MM.1S (cell line): ENCODE measurements at regions not wholly inside any gene's neighbourhood (a gene's known extent, or its start where the extent isn't known, plus 50 kb on each side); places are given as distances from the start of the nearest gene placed in this dataset.

Source experiments
- DNase-seq: peaks from one replicate; pipeline ENCODE4 v3.0.0-alpha.2; 2015
- H2AFZ ChIP-seq: fragments of 300-600 bp; sonication (generic); 2 replicates; pipeline ENCODE4 v1.6.0; 2016; ENCODE audit warnings: antibody characterized with exemption, low read length
- H3F3A ChIP-seq: fragments of 300-600 bp; sonication (generic); 2 replicates; pipeline ENCODE4 v1.6.1; 2016; ENCODE audit warnings: mild to moderate bottlenecking, antibody characterized with exemption, low read length, moderate library complexity, mixed read lengths; ENCODE audit not compliant: insufficient read depth
- H3K27ac ChIP-seq: fragments of 300-600 bp; sonication (generic); 2 replicates; pipeline ENCODE4 v1.5.1; 2016; ENCODE audit warnings: mild to moderate bottlenecking, low read length
- H3K27me3 ChIP-seq: fragments of 300-600 bp; sonication (generic); replicated peaks from 2 replicates; pipeline ENCODE4 v1.6.0; 2016; ENCODE audit warnings: low read length; ENCODE audit not compliant: insufficient read depth
- H3K36me3 ChIP-seq: fragments of 300-600 bp; sonication (generic); replicated peaks from 2 replicates; pipeline ENCODE4 v1.6.1; 2016; ENCODE audit warnings: mild to moderate bottlenecking, low read length, mixed read lengths; ENCODE audit not compliant: insufficient read depth
- H3K4me1 ChIP-seq: fragments of 300-600 bp; sonication (generic); 2 replicates; pipeline ENCODE4 v1.6.1; 2016; ENCODE audit warnings: low read length, mixed read lengths
- H3K4me2 ChIP-seq: fragments of 300-600 bp; sonication (generic); 2 replicates; pipeline ENCODE4 v1.6.0; 2016; ENCODE audit warnings: low read depth, low read length
- H3K4me3 ChIP-seq: fragments of 300-600 bp; sonication (generic); 2 replicates; pipeline ENCODE4 v1.5.1; 2016; ENCODE audit warnings: low read length, mixed read lengths
- H3K79me2 ChIP-seq: fragments of 300-600 bp; sonication (generic); 2 replicates; pipeline ENCODE4 v1.6.1; 2016; ENCODE audit warnings: mixed run types, low read length, mixed read lengths
- H3K9ac ChIP-seq: fragments of 300-600 bp; sonication (generic); 2 replicates; pipeline ENCODE4 v1.6.1; 2016; ENCODE audit warnings: low read length, mixed read lengths
- H3K9me2 ChIP-seq: fragments of 300-600 bp; sonication (generic); replicated peaks from 2 replicates; pipeline ENCODE4 v1.6.1; 2016; ENCODE audit warnings: mild to moderate bottlenecking, low read length, mixed read lengths; ENCODE audit not compliant: insufficient read depth
- H3K9me3 ChIP-seq: fragments of 300-600 bp; sonication (generic); replicated peaks from 2 replicates; pipeline ENCODE4 v1.6.1; 2016; ENCODE audit warnings: mild to moderate bottlenecking, low read length, mixed read lengths; ENCODE audit not compliant: insufficient read depth
- H4K20me1 ChIP-seq: fragments of 300-600 bp; sonication (generic); 2 replicates; pipeline ENCODE4 v1.6.1; 2016; ENCODE audit warnings: mild to moderate bottlenecking, low read length, moderate library complexity, mixed read lengths; ENCODE audit not compliant: insufficient read depth
- CTCF ChIP-seq: fragments of 300-600 bp; sonication (generic); IDR thresholded peaks from 2 replicates; pipeline ENCODE4 v1.5.1; 2016; ENCODE audit warnings: antibody characterized with exemption, low read length, mixed read lengths
- EZH2 ChIP-seq: fragments of 300-600 bp; sonication (generic); optimal IDR thresholded peaks from 2 replicates; pipeline ENCODE3; 2017; ENCODE audit warnings: low read depth, mild to moderate bottlenecking, antibody characterized with exemption, low read length, mixed read lengths
- EZH2phosphoT487 ChIP-seq: fragments of 300-600 bp; sonication (generic); IDR thresholded peaks from 2 replicates; pipeline ENCODE4 v1.6.1; 2018; ENCODE audit warnings: antibody characterized with exemption, low read length

DNA sequence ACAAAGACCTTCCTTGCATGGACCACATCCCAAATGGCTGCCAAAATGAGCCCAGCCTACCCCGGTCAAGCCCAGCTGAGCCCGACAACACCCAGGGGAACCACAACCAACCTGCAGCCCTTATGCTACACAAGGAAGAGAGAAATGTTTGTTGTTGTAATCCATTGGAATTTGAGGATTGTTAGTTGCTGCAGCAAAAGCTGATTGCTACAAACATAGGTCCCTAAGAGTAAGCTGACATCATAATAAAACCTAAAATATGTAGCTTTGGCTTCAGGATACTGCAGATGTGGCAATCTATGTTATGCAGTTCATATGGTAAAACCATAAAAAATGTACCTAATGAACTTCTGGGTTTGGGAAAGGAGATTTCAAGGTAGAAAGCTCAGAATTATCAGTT, 65.5 kb upstream of the DNAH14 start:
- no peak overlapping the region for H3K27ac ChIP-seq
- no peaks in the 10 kb centered on the region for H3K4me1 ChIP-seq
- no peaks in the 10 kb centered on the region for H3K27me3 ChIP-seq
- DNase-seq = no peak
- H2AFZ ChIP-seq = no peak overlapping the region
- H3K79me2 ChIP-seq = no peaks in the 10 kb centered on the region
- TF ChIP-seq CTCF (no peak), EZH2phosphoT487 (no peak), EZH2 (no peak)
- no peaks in the 10 kb centered on the region for H3K9me3 ChIP-seq
- no peaks in the 10 kb centered on the region for H3F3A ChIP-seq
- H3K9me2 ChIP-seq = no peaks in the 10 kb centered on the region
- no peaks in the 10 kb centered on the region for H3K36me3 ChIP-seq
- H4K20me1 ChIP-seq = no peaks in the 10 kb centered on the region
- H3K4me2 ChIP-seq = no peak overlapping the region
- H3K4me3 ChIP-seq = no peak overlapping the region
- no peak overlapping the region for H3K9ac ChIP-seq

- H2AFZ ChIP-seq = no peak overlapping the region
- no peaks in the 10 kb centered on the region for H3K9me2 ChIP-seq
- H3K4me2 ChIP-seq = no peak overlapping the region
- H3K4me1 ChIP-seq = no peaks in the 10 kb centered on the region
- no peak overlapping the region for H3K9ac ChIP-seq
- no peak overlapping the region for H3K27ac ChIP-seq
- H3K9me3 ChIP-seq = no peaks in the 10 kb centered on the region
- no peaks in the 10 kb centered on the region for H3K27me3 ChIP-seq
- TF ChIP-seq EZH2phosphoT487 = no peak
- TF ChIP-seq CTCF = no peak
- no peak for TF ChIP-seq EZH2
- no peak overlapping the region for H3K4me3 ChIP-seq
- no peaks in the 10 kb centered on the region for H4K20me1 ChIP-seq
- H3F3A ChIP-seq = no peaks in the 10 kb centered on the region
- no peaks in the 10 kb centered on the region for H3K36me3 ChIP-seq
- no peak for DNase-seq
- H3K79me2 ChIP-seq = no peaks in the 10 kb centered on the region
These were observed 64.0 kb upstream of the DNAH14 start for GRCh38 chr1:224865510-224865909.

- Histone ChIP-seq H3K9me3 (no peaks in the 10 kb centered on the region), H4K20me1 (no peaks in the 10 kb centered on the region), H3K9ac (no peak overlapping the region), H3K4me3 (no peak overlapping the region), H3K4me2 (no peak overlapping the region), H3K9me2 (no peaks in the 10 kb centered on the region), H3K27me3 (no peaks in the 10 kb centered on the region), H3F3A (no peaks in the 10 kb centered on the region), H3K4me1 (no peaks in the 10 kb centered on the region), H3K27ac (no peak overlapping the region), H3K36me3 (no peaks in the 10 kb centered on the region), H3K79me2 (no peaks in the 10 kb centered on the region), H2AFZ (no peak overlapping the region)
- no peak for DNase-seq
- TF ChIP-seq CTCF (no peak), EZH2phosphoT487 (no peak), EZH2 (no peak)
These were observed 62.5 kb upstream of the DNAH14 start for GRCh38 chr1:224866940-224867339.

- Histone ChIP-seq H4K20me1 (no peaks in the 10 kb centered on the region), H3K9me2 (no peaks in the 10 kb centered on the region), H3K9me3 (no peaks in the 10 kb centered on the region), H3K4me2 (no peak overlapping the region), H3K27ac (no peak overlapping the region), H3K36me3 (no peaks in the 10 kb centered on the region), H3K4me1 (no peaks in the 10 kb centered on the region), H2AFZ (no peak overlapping the region), H3K9ac (no peak overlapping the region), H3K27me3 (no peaks in the 10 kb centered on the region), H3K4me3 (no peak overlapping the region), H3F3A (no peaks in the 10 kb centered on the region), H3K79me2 (no peaks in the 10 kb centered on the region)
- DNase-seq = no peak
- TF ChIP-seq EZH2phosphoT487 = no peak
- TF ChIP-seq EZH2 = no peak
- TF ChIP-seq CTCF = no peak
These were observed 61.8 kb upstream of the DNAH14 start for GRCh38 chr1:224867715-224868114.
